NCI-H2171 (cell line): ENCODE measurements at regions not wholly inside any gene's neighbourhood (a gene's known extent, or its start where the extent isn't known, plus 50 kb on each side); places are given as distances from the start of the nearest gene placed in this dataset.
A peak's percentile ranks its signal among the peaks of the same experiment; 100 is the strongest.

Source experiments
- DNase-seq: peaks from one replicate; lab custom pipeline; 2025; lab: John Stamatoyannopoulos, UW

GRCh38 chr18:57087644-57088376, 59.1 kb upstream of the BOD1L2 start:
- DNase-seq, result no peak

- DNase-seq, result peak; percentile 68
Measured at GRCh38 chr18:57088883-57089282, 58.0 kb upstream of the BOD1L2 start.

- DNase-seq, result no peak
Measured at GRCh38 chr18:57089702-57090101, 57.2 kb upstream of the BOD1L2 start.

GRCh38 chr18:57091231-57091630, 55.7 kb upstream of the BOD1L2 start:
- no peak for DNase-seq

- DNase-seq, result no peak
Measured at GRCh38 chr18:57094175-57094574, 52.7 kb upstream of the BOD1L2 start.

- peak; percentile 6 for DNase-seq
Measured at GRCh38 chr18:57095884-57096283, 51.0 kb upstream of the BOD1L2 start.
